SK-N-MC (cell line): ENCODE measurements at regions not wholly inside any gene's neighbourhood (a gene's known extent, or its start where the extent isn't known, plus 50 kb on each side); places are given as distances from the start of the nearest gene placed in this dataset.

Experiments
- DNase-seq: peaks from one replicate; pipeline ENCODE4 v3.0.0-alpha.2; 2011; ENCODE audit warnings: low read depth, low spot score
- H3K27ac ChIP-seq: fragments of 200-600 bp; sonication (generic); 2 replicates; pipeline ENCODE4 v1.5.1; 2016; ENCODE audit warnings: mixed run types
- H3K36me3 ChIP-seq: fragments of 200-600 bp; sonication (generic); 2 replicates; pipeline ENCODE4 v1.6.1; 2017; ENCODE audit warnings: antibody characterized with exemption, low read length, mixed read lengths; ENCODE audit not compliant: insufficient read depth
- H3K4me3 ChIP-seq: fragments of 200-600 bp; sonication (generic); 2 replicates; pipeline ENCODE4 v1.5.1; 2016
- H3K9ac ChIP-seq: fragments of 200-600 bp; sonication (generic); 2 replicates; pipeline ENCODE4 v1.8.0; 2017; ENCODE audit warnings: mixed run types, mixed read lengths; ENCODE audit not compliant: insufficient read length
- H3K9me3 ChIP-seq: fragments of 200-600 bp; sonication (generic); 2 replicates; pipeline ENCODE4 v1.6.1; 2017; ENCODE audit warnings: low read depth, mild to moderate bottlenecking, antibody characterized with exemption, low read length, moderate library complexity, mixed read lengths
- EZH2 ChIP-seq: fragments of 200-600 bp; sonication (generic); IDR thresholded peaks from one replicate; pipeline ENCODE4 v1.6.1; 2017; ENCODE audit warnings: antibody characterized with exemption
- FOXP2 ChIP-seq: optimal IDR thresholded peaks from 2 replicates; pipeline ENCODE3; 2011; ENCODE audit warnings: mild to moderate bottlenecking, moderate library complexity; ENCODE audit not compliant: insufficient read depth; ENCODE audit errors: extremely low read length, control extremely low read depth
- POLR2AphosphoS5 ChIP-seq: IDR thresholded peaks from 2 replicates; pipeline ENCODE4 v1.6.1; 2012; ENCODE audit warnings: mild to moderate bottlenecking, low read depth, low read length, borderline replicate concordance

GRCh38 chr15:53171571-53171970 lies 381.4 kb upstream of the ONECUT1 start:
- TF ChIP-seq FOXP2 (no peak), EZH2 (no peak), POLR2AphosphoS5 (no peak)
- DNase-seq: no peak
- Histone ChIP-seq H3K9ac (no peak overlapping the region), H3K36me3 (no peaks in the 10 kb centered on the region), H3K9me3 (no peaks in the 10 kb centered on the region), H3K27ac (no peak overlapping the region), H3K4me3 (no peak overlapping the region)

GRCh38 chr15:53166684-53167201 lies 376.6 kb upstream of the ONECUT1 start:
- DNase-seq: no peak
- H3K36me3 ChIP-seq: no peaks in the 10 kb centered on the region
- H3K9ac ChIP-seq: no peak overlapping the region
- no peak overlapping the region for H3K4me3 ChIP-seq
- TF ChIP-seq EZH2: no peak
- TF ChIP-seq FOXP2: no peak
- H3K9me3 ChIP-seq: no peaks in the 10 kb centered on the region
- no peak overlapping the region for H3K27ac ChIP-seq

GRCh38 chr15:53165988-53166683 lies 376.0 kb upstream of the ONECUT1 start:
- no peak overlapping the region for H3K4me3 ChIP-seq
- H3K27ac ChIP-seq: no peak overlapping the region
- no peaks in the 10 kb centered on the region for H3K36me3 ChIP-seq
- TF ChIP-seq FOXP2 (no peak), EZH2 (no peak), POLR2AphosphoS5 (no peak)
- no peak overlapping the region for H3K9ac ChIP-seq
- no peaks in the 10 kb centered on the region for H3K9me3 ChIP-seq
- DNase-seq: no peak

- no peak overlapping the region for H3K27ac ChIP-seq
- H3K36me3 ChIP-seq: no peaks in the 10 kb centered on the region
- no peak overlapping the region for H3K9ac ChIP-seq
- TF ChIP-seq POLR2AphosphoS5 (no peak), EZH2 (no peak), FOXP2 (no peak)
- no peak overlapping the region for H3K4me3 ChIP-seq
- no peak for DNase-seq
- no peaks in the 10 kb centered on the region for H3K9me3 ChIP-seq
These were observed 370.1 kb upstream of the ONECUT1 start for GRCh38 chr15:53160092-53160704.

GRCh38 chr15:53159458-53159857 lies 369.3 kb upstream of the ONECUT1 start:
- no peak overlapping the region for H3K27ac ChIP-seq
- H3K9ac ChIP-seq: no peak overlapping the region
- no peak overlapping the region for H3K4me3 ChIP-seq
- TF ChIP-seq FOXP2: no peak
- TF ChIP-seq POLR2AphosphoS5: no peak
- TF ChIP-seq EZH2: no peak
- no peaks in the 10 kb centered on the region for H3K36me3 ChIP-seq
- DNase-seq: no peak
- H3K9me3 ChIP-seq: no peaks in the 10 kb centered on the region

GRCh38 chr15:53158995-53159394 lies 368.9 kb upstream of the ONECUT1 start:
- DNase-seq: no peak
- H3K27ac ChIP-seq: no peak overlapping the region
- H3K9ac ChIP-seq: no peak overlapping the region
- H3K36me3 ChIP-seq: no peaks in the 10 kb centered on the region
- no peak overlapping the region for H3K4me3 ChIP-seq
- no peak for TF ChIP-seq POLR2AphosphoS5
- no peak for TF ChIP-seq FOXP2
- no peak for TF ChIP-seq EZH2
- H3K9me3 ChIP-seq: no peaks in the 10 kb centered on the region

GRCh38 chr15:53133255-53133850 lies 343.2 kb upstream of the ONECUT1 start:
- Histone ChIP-seq H3K27ac (no peak overlapping the region), H3K4me3 (no peak overlapping the region), H3K9ac (no peak overlapping the region), H3K9me3 (no peaks in the 10 kb centered on the region), H3K36me3 (no peaks in the 10 kb centered on the region)
- DNase-seq: no peak
- TF ChIP-seq POLR2AphosphoS5: no peak
- no peak for TF ChIP-seq EZH2
- no peak for TF ChIP-seq FOXP2

- Histone ChIP-seq H3K4me3 (no peak overlapping the region), H3K27ac (no peak overlapping the region), H3K9ac (no peak overlapping the region), H3K36me3 (no peaks in the 10 kb centered on the region), H3K9me3 (no peaks in the 10 kb centered on the region)
- DNase-seq: no peak
- TF ChIP-seq POLR2AphosphoS5: no peak
- no peak for TF ChIP-seq FOXP2
- no peak for TF ChIP-seq EZH2
These were observed 340.8 kb upstream of the ONECUT1 start for GRCh38 chr15:53130943-53131342.
